ENCODE measurements at regions not wholly inside any gene's neighbourhood (a gene's known extent, or its start where the extent isn't known, plus 50 kb on each side); places are given as distances from the start of the nearest gene placed in this dataset.
"Not testable (repeated sequence)": the region's sequence is repeated elsewhere in the genome, so short reads cannot be mapped to it uniquely, and the experiment has no call there.

DNA sequence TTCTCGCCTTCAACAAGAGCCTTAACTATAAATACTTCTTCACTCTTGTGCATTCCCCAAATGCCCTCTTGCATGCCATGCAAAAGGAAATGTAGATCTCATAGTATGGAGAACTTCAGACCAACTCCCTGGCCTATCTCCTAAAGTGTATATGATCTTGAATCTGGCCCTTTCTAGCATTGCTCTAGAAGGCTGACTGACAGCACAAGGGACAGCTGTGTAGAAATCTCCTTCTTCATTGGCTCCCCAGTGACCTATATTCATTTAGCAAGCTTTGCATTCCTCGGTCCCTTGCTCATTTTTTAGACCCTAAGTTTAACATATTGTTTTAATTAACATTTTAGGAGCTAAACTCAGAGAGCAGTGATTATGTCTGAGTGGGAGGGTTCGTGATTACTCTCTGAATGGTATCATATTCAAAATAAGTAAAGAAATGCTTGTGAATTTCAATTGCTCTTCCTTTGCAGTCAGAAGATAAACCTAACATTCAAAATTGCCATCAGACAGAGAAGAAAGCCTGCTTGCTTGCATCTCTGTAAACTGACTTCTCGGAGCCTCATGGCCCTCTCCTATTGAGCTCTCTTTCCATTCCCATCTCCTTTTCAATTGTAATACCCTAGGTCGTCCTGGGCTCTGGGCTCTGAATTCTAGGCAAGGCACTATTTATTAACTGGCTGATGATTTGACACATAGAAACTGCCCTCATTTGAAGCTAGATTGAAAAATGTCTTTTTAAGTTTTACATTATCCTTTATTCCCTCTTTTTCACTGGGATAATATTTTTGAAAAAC, 120.3 kb upstream of the PRKG2 start:
- H3K27me3 ChIP-seq (ENCODE audit: insufficient read depth, poor library complexity, severe bottlenecking), result no peaks in the 10 kb centered on the region
- H3K27ac ChIP-seq (replicated peaks), result no peak overlapping the region
- no peak overlapping the region for H3K4me3 ChIP-seq (replicated peaks; ENCODE audit: insufficient read depth, low read length)
- TF ChIP-seq SPI1 (IDR thresholded peaks at IDR 0.05; ENCODE audit: borderline replicate concordance, low read depth) (no peak), POLR2AphosphoS5 (IDR thresholded peaks at IDR 0.05; ENCODE audit: low read depth) (no peak), GABPA (IDR thresholded peaks at IDR 0.05; ENCODE audit: low read depth) (no peak)
- TF ChIP-seq, protein P1, sequence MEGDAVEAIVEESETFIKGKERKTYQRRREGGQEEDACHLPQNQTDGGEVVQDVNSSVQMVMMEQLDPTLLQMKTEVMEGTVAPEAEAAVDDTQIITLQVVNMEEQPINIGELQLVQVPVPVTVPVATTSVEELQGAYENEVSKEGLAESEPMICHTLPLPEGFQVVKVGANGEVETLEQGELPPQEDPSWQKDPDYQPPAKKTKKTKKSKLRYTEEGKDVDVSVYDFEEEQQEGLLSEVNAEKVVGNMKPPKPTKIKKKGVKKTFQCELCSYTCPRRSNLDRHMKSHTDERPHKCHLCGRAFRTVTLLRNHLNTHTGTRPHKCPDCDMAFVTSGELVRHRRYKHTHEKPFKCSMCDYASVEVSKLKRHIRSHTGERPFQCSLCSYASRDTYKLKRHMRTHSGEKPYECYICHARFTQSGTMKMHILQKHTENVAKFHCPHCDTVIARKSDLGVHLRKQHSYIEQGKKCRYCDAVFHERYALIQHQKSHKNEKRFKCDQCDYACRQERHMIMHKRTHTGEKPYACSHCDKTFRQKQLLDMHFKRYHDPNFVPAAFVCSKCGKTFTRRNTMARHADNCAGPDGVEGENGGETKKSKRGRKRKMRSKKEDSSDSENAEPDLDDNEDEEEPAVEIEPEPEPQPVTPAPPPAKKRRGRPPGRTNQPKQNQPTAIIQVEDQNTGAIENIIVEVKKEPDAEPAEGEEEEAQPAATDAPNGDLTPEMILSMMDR (IDR thresholded peaks at IDR 0.05; ENCODE audit: insufficient read depth, low read length), result no peak
- TF ChIP-seq, protein P2, sequence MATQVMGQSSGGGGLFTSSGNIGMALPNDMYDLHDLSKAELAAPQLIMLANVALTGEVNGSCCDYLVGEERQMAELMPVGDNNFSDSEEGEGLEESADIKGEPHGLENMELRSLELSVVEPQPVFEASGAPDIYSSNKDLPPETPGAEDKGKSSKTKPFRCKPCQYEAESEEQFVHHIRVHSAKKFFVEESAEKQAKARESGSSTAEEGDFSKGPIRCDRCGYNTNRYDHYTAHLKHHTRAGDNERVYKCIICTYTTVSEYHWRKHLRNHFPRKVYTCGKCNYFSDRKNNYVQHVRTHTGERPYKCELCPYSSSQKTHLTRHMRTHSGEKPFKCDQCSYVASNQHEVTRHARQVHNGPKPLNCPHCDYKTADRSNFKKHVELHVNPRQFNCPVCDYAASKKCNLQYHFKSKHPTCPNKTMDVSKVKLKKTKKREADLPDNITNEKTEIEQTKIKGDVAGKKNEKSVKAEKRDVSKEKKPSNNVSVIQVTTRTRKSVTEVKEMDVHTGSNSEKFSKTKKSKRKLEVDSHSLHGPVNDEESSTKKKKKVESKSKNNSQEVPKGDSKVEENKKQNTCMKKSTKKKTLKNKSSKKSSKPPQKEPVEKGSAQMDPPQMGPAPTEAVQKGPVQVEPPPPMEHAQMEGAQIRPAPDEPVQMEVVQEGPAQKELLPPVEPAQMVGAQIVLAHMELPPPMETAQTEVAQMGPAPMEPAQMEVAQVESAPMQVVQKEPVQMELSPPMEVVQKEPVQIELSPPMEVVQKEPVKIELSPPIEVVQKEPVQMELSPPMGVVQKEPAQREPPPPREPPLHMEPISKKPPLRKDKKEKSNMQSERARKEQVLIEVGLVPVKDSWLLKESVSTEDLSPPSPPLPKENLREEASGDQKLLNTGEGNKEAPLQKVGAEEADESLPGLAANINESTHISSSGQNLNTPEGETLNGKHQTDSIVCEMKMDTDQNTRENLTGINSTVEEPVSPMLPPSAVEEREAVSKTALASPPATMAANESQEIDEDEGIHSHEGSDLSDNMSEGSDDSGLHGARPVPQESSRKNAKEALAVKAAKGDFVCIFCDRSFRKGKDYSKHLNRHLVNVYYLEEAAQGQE (IDR thresholded peaks at IDR 0.05; ENCODE audit: insufficient replicate concordance, low read depth), result no peak
- DNase-seq (ENCODE audit: low read depth in 1 of 2, low spot score in 1 of 2), result no peak

DNA sequence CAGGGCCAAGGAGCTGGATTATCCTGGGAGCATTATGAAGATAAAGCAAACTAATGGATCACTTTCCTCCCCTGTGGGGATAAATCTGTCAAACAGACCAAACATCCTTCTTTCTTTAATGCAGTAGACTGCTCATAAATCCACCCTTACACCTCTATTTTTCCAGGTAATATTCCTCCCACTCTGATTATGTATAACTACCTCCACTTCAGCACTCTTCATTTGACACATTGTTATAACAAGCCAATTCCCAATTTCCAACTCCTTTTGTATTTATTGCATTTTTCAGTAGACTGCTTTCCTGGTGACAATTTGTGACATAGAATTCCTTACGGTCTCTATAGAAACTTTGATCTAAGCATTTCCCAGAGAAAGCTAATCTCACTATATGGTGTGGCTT, 115.0 kb upstream of the PRKG2 start:
- no peak for DNase-seq (ENCODE audit: low read depth in 1 of 2, low spot score in 1 of 2)
- Histone ChIP-seq H3K27me3 (ENCODE audit: insufficient read depth, poor library complexity, severe bottlenecking) (no peaks in the 10 kb centered on the region), H3K4me3 (replicated peaks; ENCODE audit: insufficient read depth, low read length) (no peak overlapping the region), H3K27ac (replicated peaks) (no peak overlapping the region)
- TF ChIP-seq, protein P2 (IDR thresholded peaks at IDR 0.05; ENCODE audit: insufficient replicate concordance, low read depth), result no peak
- no peak for TF ChIP-seq GABPA (IDR thresholded peaks at IDR 0.05; ENCODE audit: low read depth)
- no peak for TF ChIP-seq POLR2AphosphoS5 (IDR thresholded peaks at IDR 0.05; ENCODE audit: low read depth)
- TF ChIP-seq SPI1 (IDR thresholded peaks at IDR 0.05; ENCODE audit: borderline replicate concordance, low read depth), result no peak
- TF ChIP-seq, protein P1 (IDR thresholded peaks at IDR 0.05; ENCODE audit: insufficient read depth, low read length), result no peak

DNA sequence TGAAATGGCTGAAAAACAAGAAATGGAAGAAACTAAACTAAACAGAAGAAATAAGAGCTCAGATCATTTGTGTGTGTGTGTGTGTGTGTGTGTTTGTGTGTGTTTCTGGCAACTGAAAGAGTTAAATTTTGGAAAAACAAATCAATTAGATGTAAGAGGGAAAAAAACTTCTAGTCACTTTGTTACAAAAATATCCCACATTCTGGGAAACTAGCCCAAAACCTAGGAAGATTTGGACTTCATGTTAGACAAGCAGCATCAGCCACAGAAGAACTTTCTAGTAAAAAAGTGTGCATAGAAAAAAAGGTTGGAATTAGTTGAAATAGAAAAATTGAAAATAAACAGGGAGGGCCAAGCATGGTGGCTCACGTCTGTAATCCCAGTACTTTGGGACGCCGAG, 111.6 kb upstream of the PRKG2 start:
- H3K27ac ChIP-seq (replicated peaks), result no peak overlapping the region

DNA sequence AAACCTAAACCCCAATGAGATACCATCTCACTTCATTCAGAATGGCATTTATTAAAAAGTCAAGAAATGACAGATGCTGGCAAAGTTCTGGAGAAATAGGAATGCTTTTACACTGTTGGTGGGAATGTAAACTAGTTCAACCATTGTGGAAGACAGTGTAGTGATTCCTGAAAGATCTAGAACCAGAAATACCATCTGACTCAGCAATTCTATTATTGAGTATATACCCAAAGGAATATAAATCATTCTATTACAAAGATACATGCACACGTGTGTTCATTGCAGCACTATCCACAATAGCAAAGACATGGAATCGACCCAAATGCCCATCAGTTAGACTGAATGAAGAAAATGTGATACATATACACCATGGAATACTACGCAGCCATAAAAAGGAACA, 109.6 kb upstream of the PRKG2 start:
- not testable (repeated sequence) for H3K27me3 ChIP-seq (ENCODE audit: insufficient read depth, poor library complexity, severe bottlenecking); DNase-seq (ENCODE audit: low read depth in 1 of 2, low spot score in 1 of 2); H3K27ac ChIP-seq (replicated peaks)

More for the DNA sequence above, 111.6 kb upstream of the PRKG2 start:
- H3K4me3 ChIP-seq (replicated peaks; ENCODE audit: insufficient read depth, low read length), result no peak overlapping the region
- TF ChIP-seq POLR2AphosphoS5 (IDR thresholded peaks at IDR 0.05; ENCODE audit: low read depth) (no peak), SPI1 (IDR thresholded peaks at IDR 0.05; ENCODE audit: borderline replicate concordance, low read depth) (no peak), GABPA (IDR thresholded peaks at IDR 0.05; ENCODE audit: low read depth) (no peak)
- TF ChIP-seq, protein P1 (IDR thresholded peaks at IDR 0.05; ENCODE audit: insufficient read depth, low read length), result no peak
- TF ChIP-seq, protein P2 (IDR thresholded peaks at IDR 0.05; ENCODE audit: insufficient replicate concordance, low read depth), result no peak
- no peaks in the 10 kb centered on the region for H3K27me3 ChIP-seq (ENCODE audit: insufficient read depth, poor library complexity, severe bottlenecking)
- no peak for DNase-seq (ENCODE audit: low read depth in 1 of 2, low spot score in 1 of 2)

More for the DNA sequence above, 109.6 kb upstream of the PRKG2 start:
- not testable (repeated sequence) for H3K4me3 ChIP-seq (replicated peaks; ENCODE audit: insufficient read depth, low read length)

Data from HL-60 (cell line).